ENCODE measurements at regions not wholly inside any gene's neighbourhood (a gene's known extent, or its start where the extent isn't known, plus 50 kb on each side); places are given as distances from the start of the nearest gene placed in this dataset.
A peak's percentile ranks its signal among the peaks of the same experiment; 100 is the strongest.
"Not testable (repeated sequence)": the region's sequence is repeated elsewhere in the genome, so short reads cannot be mapped to it uniquely, and the experiment has no call there.

- TF ChIP-seq CTCF (IDR thresholded peaks at IDR 0.05; ENCODE audit: control insufficient read depth, insufficient read depth, low read depth, low read length, missing control alignments), result no peak
- DNase-seq (ENCODE audit: low read depth), result peak; percentile 73
- H3K4me3 ChIP-seq (ENCODE audit: control insufficient read depth, low read depth, low read length), result no peak overlapping the region
Observed at GRCh38 chr7:19522486-19522885, 186.4 kb downstream of the POLR1F start.

GRCh38 chr7:19520392-19520791 lies 188.4 kb downstream of the POLR1F start:
- no peak overlapping the region for H3K4me3 ChIP-seq (ENCODE audit: control insufficient read depth, low read depth, low read length)
- TF ChIP-seq CTCF (IDR thresholded peaks at IDR 0.05; ENCODE audit: control insufficient read depth, insufficient read depth, low read depth, low read length, missing control alignments), result no peak
- DNase-seq (ENCODE audit: low read depth), result no peak

GRCh38 chr7:19519443-19520021 lies 189.3 kb downstream of the POLR1F start:
- no peak for TF ChIP-seq CTCF (IDR thresholded peaks at IDR 0.05; ENCODE audit: control insufficient read depth, insufficient read depth, low read depth, low read length, missing control alignments)
- no peak for DNase-seq (ENCODE audit: low read depth)
- H3K4me3 ChIP-seq (ENCODE audit: control insufficient read depth, low read depth, low read length), result no peak overlapping the region

- H3K4me3 ChIP-seq (ENCODE audit: control insufficient read depth, low read depth, low read length), result not testable (repeated sequence)
Observed at GRCh38 chr7:19517546-19517945, 191.3 kb downstream of the POLR1F start.

GRCh38 chr7:19508821-19509220 lies 200.0 kb downstream of the POLR1F start:
- H3K4me3 ChIP-seq (ENCODE audit: control insufficient read depth, low read depth, low read length), result no peak overlapping the region
- DNase-seq (ENCODE audit: low read depth), result no peak
- no peak for TF ChIP-seq CTCF (IDR thresholded peaks at IDR 0.05; ENCODE audit: control insufficient read depth, insufficient read depth, low read depth, low read length, missing control alignments)

More at GRCh38 chr7:19517546-19517945, 191.3 kb downstream of the POLR1F start:
- not testable (repeated sequence) for DNase-seq (ENCODE audit: low read depth)

- H3K4me3 ChIP-seq (ENCODE audit: control insufficient read depth, low read depth, low read length), result no peak overlapping the region
- no peak for DNase-seq (ENCODE audit: low read depth)
- TF ChIP-seq CTCF (IDR thresholded peaks at IDR 0.05; ENCODE audit: control insufficient read depth, insufficient read depth, low read depth, low read length, missing control alignments), result no peak
Observed at GRCh38 chr7:19508124-19508523, 200.7 kb downstream of the POLR1F start.

GRCh38 chr7:19491821-19492452 lies 216.9 kb downstream of the POLR1F start:
- DNase-seq (ENCODE audit: low read depth), result peak; percentile 21
- peak; percentile 57 for TF ChIP-seq CTCF (IDR thresholded peaks at IDR 0.05; ENCODE audit: control insufficient read depth, insufficient read depth, low read depth, low read length, missing control alignments)
- H3K4me3 ChIP-seq (ENCODE audit: control insufficient read depth, low read depth, low read length), result no peak overlapping the region
